ENCODE measurements at regions not wholly inside any gene's neighbourhood (a gene's known extent, or its start where the extent isn't known, plus 50 kb on each side); places are given as distances from the start of the nearest gene placed in this dataset.
"Not testable (repeated sequence)": the region's sequence is repeated elsewhere in the genome, so short reads cannot be mapped to it uniquely, and the experiment has no call there.

- TF ChIP-seq, protein P1, sequence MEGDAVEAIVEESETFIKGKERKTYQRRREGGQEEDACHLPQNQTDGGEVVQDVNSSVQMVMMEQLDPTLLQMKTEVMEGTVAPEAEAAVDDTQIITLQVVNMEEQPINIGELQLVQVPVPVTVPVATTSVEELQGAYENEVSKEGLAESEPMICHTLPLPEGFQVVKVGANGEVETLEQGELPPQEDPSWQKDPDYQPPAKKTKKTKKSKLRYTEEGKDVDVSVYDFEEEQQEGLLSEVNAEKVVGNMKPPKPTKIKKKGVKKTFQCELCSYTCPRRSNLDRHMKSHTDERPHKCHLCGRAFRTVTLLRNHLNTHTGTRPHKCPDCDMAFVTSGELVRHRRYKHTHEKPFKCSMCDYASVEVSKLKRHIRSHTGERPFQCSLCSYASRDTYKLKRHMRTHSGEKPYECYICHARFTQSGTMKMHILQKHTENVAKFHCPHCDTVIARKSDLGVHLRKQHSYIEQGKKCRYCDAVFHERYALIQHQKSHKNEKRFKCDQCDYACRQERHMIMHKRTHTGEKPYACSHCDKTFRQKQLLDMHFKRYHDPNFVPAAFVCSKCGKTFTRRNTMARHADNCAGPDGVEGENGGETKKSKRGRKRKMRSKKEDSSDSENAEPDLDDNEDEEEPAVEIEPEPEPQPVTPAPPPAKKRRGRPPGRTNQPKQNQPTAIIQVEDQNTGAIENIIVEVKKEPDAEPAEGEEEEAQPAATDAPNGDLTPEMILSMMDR (IDR thresholded peaks at IDR 0.05; ENCODE audit: insufficient read depth, low read depth, low read length, missing control alignments): no peak
- peak; percentile 33 for DNase-seq (ENCODE audit: low read depth)
- H3K4me3 ChIP-seq (ENCODE audit: low read depth, low read length): peak overlapping the region; percentile 50; the same call in 1 of the 2 replicates
These were observed 97.2 kb downstream of the HFE start for GRCh38 chr6:26184367-26184891.

GRCh38 chr6:26185004-26185403, 97.8 kb downstream of the HFE start:
- H3K4me3 ChIP-seq (ENCODE audit: low read depth, low read length): no peak overlapping the region
- no peak for DNase-seq (ENCODE audit: low read depth)
- TF ChIP-seq, protein P1 (IDR thresholded peaks at IDR 0.05; ENCODE audit: insufficient read depth, low read depth, low read length, missing control alignments): no peak

- H3K4me3 ChIP-seq (ENCODE audit: low read depth, low read length): no peak overlapping the region
- no peak for DNase-seq (ENCODE audit: low read depth)
- TF ChIP-seq, protein P1 (IDR thresholded peaks at IDR 0.05; ENCODE audit: insufficient read depth, low read depth, low read length, missing control alignments): no peak
These were observed 98.6 kb downstream of the HFE start for GRCh38 chr6:26185802-26186201.

GRCh38 chr6:26186652-26187051, 99.4 kb downstream of the HFE start:
- TF ChIP-seq, protein P1 (IDR thresholded peaks at IDR 0.05; ENCODE audit: insufficient read depth, low read depth, low read length, missing control alignments): no peak
- H3K4me3 ChIP-seq (ENCODE audit: low read depth, low read length): no peak overlapping the region
- DNase-seq (ENCODE audit: low read depth): no peak

- TF ChIP-seq, protein P1 (IDR thresholded peaks at IDR 0.05; ENCODE audit: insufficient read depth, low read depth, low read length, missing control alignments): no peak
- DNase-seq (ENCODE audit: low read depth): no peak
- peak overlapping the region; percentile 56 for H3K4me3 ChIP-seq (ENCODE audit: low read depth, low read length)
These were observed 100.1 kb downstream of the HFE start for GRCh38 chr6:26187292-26187691.

- TF ChIP-seq, protein P1 (IDR thresholded peaks at IDR 0.05; ENCODE audit: insufficient read depth, low read depth, low read length, missing control alignments): no peak
- H3K4me3 ChIP-seq (ENCODE audit: low read depth, low read length): peak overlapping the region; percentile 56
- DNase-seq (ENCODE audit: low read depth): peak; percentile 86
These were observed 100.9 kb downstream of the HFE start for GRCh38 chr6:26187981-26188635.

- H3K4me3 ChIP-seq (ENCODE audit: low read depth, low read length); DNase-seq (ENCODE audit: low read depth): not testable (repeated sequence)
These were observed 104.3 kb downstream of the HFE start for GRCh38 chr6:26191512-26191911.

All from GM12865 (cell line).